GM21786 (cell line): ENCODE measurements at regions not wholly inside any gene's neighbourhood (a gene's known extent, or its start where the extent isn't known, plus 50 kb on each side); places are given as distances from the start of the nearest gene placed in this dataset.

Experiments
- ATAC-seq: cut with Tn5 transposase; IDR thresholded peaks from one replicate; pipeline ENCODE4 v1.9.1; 2021; ENCODE audit not compliant: unreplicated experiment

- ATAC-seq = no peak
Observed at GRCh38 chr2:145729993-145730770, 1210.3 kb upstream of the ZEB2 start.

DNA sequence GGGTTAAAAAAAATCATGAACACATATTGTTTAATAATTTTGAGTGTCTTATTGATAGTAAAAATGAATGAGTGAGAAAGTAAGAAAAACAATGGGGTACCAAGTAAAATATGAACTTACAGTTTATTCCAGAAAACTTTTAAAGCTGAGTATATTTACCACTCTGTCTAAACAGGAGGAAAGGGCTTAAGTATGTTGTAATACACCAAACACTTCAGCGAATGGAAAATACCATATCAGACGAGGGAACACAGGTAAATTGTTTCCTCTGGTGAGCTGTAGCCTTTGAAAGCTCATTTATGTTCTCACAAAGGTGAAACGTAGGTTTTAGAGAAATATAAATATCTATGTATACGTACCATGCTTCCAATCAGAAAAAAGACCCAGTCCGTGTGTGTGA lies 1209.6 kb upstream of the ZEB2 start:
- no peak for ATAC-seq

DNA sequence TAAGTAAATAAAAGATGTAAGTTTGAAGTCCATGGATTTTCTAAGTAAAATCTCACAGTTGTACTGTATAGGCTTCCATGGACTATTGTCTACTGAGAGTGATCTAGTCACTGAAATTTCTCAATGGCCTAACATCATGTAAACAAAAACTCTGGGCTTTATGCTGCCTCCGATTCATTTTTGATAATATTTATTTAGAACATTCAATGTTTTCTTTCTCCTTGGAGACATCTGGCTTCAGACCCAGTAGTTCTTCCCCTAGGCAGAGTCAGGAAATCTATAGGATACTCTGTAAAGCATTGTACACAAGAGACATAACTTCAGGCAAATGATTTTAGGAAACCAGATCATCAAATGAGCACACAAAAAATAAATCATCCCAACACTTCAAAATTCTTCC lies 1208.6 kb upstream of the ZEB2 start:
- no peak for ATAC-seq

GRCh38 chr2:145725876-145726275 lies 1206.0 kb upstream of the ZEB2 start:
- ATAC-seq = no peak

DNA sequence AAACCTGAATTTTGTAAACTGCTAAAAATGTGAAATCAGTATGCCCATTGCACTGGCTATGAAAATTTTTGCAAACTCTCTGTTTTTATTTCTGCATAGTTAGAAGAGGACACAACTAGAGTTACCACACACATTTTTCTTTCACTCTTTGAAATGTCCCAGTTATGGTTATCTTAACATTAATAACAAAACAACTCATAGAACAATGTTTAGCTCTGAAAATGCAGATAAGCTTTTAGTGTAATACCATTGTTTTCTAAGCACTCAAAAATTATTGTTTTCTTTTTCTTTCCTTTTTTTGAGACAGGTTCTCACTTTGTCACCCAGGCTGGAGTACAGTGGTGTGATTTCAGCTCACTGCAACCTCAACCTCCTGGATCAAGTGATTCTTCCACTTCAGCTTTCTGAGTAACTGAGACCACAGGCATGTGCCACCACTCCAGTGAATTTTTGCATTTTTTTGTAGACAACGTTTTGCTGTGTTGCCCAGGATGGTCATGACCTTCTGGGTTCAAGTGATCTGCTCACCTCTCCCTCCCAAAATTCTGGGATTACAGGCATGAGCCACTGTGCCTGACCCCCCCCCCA lies 1204.5 kb upstream of the ZEB2 start:
- ATAC-seq = no peak

- no peak for ATAC-seq
Observed at GRCh38 chr2:145723872-145724271, 1204.0 kb upstream of the ZEB2 start.

- no peak for ATAC-seq
Observed at GRCh38 chr2:145721681-145722080, 1201.8 kb upstream of the ZEB2 start.

DNA sequence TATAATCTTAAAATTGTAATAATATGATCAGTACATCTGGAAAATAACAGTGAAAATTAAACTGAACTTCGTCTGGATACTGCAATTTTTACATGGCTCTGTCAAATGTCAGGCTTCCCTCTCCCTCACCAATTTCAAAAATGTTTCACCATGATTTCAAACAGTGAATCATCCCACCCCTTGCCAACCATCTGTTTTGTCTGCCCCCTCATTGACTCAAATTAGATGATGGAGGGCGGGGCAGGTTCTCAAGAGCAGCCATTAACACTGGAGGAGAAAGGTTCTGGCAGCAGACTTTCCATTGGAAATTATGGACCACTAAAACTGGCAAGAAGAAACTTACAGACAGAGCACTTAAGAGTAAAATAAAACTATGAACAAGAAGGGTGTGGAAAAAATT lies 1195.7 kb upstream of the ZEB2 start:
- no peak for ATAC-seq

- no peak for ATAC-seq
Observed at GRCh38 chr2:145710303-145710702, 1190.4 kb upstream of the ZEB2 start.

DNA sequence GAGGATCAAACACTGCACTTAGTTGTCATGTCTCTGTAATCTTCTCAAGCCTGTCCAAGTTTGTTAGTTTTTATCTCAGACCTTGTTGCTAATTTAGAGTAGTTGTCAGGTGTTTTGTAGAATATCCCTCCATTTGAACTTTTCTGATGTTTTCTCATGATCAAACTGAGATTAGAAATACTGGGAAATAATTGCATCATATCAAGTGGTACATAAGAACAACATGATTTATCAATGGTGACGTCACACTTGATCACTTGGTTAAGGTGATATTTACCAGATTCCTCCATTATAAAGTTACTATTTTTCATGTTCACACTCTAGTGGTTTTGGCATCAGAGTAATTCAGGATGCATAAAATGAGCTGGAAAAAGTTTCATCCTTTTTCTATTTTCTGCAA lies 1182.4 kb upstream of the ZEB2 start:
- no peak for ATAC-seq

GRCh38 chr2:145692971-145693478 lies 1173.1 kb upstream of the ZEB2 start:
- ATAC-seq = peak; percentile 69

GRCh38 chr2:145691659-145692058 lies 1171.7 kb upstream of the ZEB2 start:
- no peak for ATAC-seq

GRCh38 chr2:145690183-145690778 lies 1170.4 kb upstream of the ZEB2 start:
- no peak for ATAC-seq

- ATAC-seq = no peak
Observed at GRCh38 chr2:145689277-145689676, 1169.4 kb upstream of the ZEB2 start.

DNA sequence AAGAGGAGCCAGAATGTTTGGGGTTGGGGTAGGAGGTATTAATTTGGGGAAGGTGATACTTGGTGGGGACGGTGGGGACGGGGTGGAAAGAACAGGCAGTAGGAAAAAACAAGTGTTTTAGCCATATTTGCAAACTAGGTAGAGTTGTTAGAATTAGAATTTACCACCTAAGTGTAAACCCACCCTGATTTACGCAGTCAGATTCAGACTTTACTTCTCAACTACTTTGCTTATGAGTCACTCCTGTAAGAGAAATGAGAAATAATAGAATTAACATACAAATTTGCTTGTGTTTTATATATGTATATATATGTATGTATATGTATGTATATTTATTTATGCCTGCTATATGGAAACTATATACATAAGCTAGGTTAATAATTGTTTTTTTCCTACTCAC lies 1168.2 kb upstream of the ZEB2 start:
- no peak for ATAC-seq

DNA sequence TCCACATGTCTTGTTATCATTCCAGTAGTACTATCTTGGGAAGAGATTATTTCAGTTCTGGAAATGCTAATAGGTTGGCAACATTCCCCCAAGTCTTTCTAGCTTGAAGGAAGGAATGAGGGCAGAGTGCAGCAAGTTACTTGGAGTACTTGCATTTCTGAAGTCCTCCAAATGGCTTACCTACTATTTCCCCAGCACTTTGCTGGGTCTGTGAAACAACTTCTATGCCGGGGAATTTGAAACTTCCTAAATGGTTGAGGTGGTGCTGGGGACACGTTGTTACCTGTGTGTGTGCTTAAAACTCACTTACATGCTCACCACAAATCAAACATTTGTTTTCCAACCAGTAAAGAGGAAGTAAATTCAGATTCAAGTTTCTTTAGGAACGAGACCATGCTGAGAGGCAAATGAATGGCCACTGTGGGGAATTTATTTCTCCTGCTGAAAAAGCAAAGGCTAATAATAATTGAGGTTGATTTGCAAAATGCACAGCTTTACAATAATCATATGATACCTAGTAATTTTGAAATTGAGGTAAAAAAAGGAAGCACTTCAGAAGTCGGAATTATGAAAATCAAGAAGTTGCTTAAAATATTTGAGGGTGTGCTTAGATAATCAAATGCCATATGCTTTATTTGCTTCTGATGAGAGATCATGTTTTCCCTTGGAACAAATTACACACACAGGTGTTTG lies 1167.7 kb upstream of the ZEB2 start:
- ATAC-seq = no peak

- no peak for ATAC-seq
Observed at GRCh38 chr2:145685383-145686050, 1165.6 kb upstream of the ZEB2 start.

GRCh38 chr2:145682546-145683157 lies 1162.7 kb upstream of the ZEB2 start:
- no peak for ATAC-seq

- ATAC-seq = no peak
Observed at GRCh38 chr2:145680276-145680675, 1160.4 kb upstream of the ZEB2 start.

- no peak for ATAC-seq
Observed at GRCh38 chr2:145677371-145677770, 1157.5 kb upstream of the ZEB2 start.

GRCh38 chr2:145674705-145675104 lies 1154.8 kb upstream of the ZEB2 start:
- no peak for ATAC-seq
